GM18502 (cell line): ENCODE measurements at regions not wholly inside any gene's neighbourhood (a gene's known extent, or its start where the extent isn't known, plus 50 kb on each side); places are given as distances from the start of the nearest gene placed in this dataset.
"Not testable (repeated sequence)": the region's sequence is repeated elsewhere in the genome, so short reads cannot be mapped to it uniquely, and the experiment has no call there.

ENCODE experiments used
- ATAC-seq: cut with Tn5 transposase; IDR thresholded peaks from one replicate; pipeline ENCODE4 v1.9.1; 2021; ENCODE audit warnings: mild to moderate bottlenecking; ENCODE audit not compliant: unreplicated experiment, poor library complexity

GRCh38 chr6:169145991-169146501 is 107.6 kb downstream of the THBS2 start:
- ATAC-seq, result no peak

- ATAC-seq, result no peak
Observed at GRCh38 chr6:169145496-169145895, 108.2 kb downstream of the THBS2 start.

- no peak for ATAC-seq
Observed at GRCh38 chr6:169144356-169144755, 109.3 kb downstream of the THBS2 start.

- ATAC-seq, result no peak
Observed at GRCh38 chr6:169142538-169142844, 111.2 kb downstream of the THBS2 start.

GRCh38 chr6:169141671-169142537 is 111.7 kb downstream of the THBS2 start:
- ATAC-seq, result no peak

- ATAC-seq, result no peak
Observed at GRCh38 chr6:169140986-169141495, 112.6 kb downstream of the THBS2 start.

GRCh38 chr6:169139179-169139971 is 114.3 kb downstream of the THBS2 start:
- ATAC-seq, result no peak

GRCh38 chr6:169132352-169132940 is 121.2 kb downstream of the THBS2 start:
- ATAC-seq, result no peak

- no peak for ATAC-seq
Observed at GRCh38 chr6:169131390-169131789, 122.3 kb downstream of the THBS2 start.

GRCh38 chr6:169130113-169130512 is 123.5 kb downstream of the THBS2 start:
- ATAC-seq, result no peak

- ATAC-seq, result no peak
Observed at GRCh38 chr6:169121013-169121412, 132.6 kb downstream of the THBS2 start.

GRCh38 chr6:169119669-169120068 is 134.0 kb downstream of the THBS2 start:
- no peak for ATAC-seq

- no peak for ATAC-seq
Observed at GRCh38 chr6:169118346-169118830, 135.3 kb downstream of the THBS2 start.

- no peak for ATAC-seq
Observed at GRCh38 chr6:169117663-169118062, 136.0 kb downstream of the THBS2 start.

- no peak for ATAC-seq
Observed at GRCh38 chr6:169115632-169116031, 138.0 kb downstream of the THBS2 start.

- ATAC-seq, result not testable (repeated sequence)
Observed at GRCh38 chr6:169114632-169115031, 139.0 kb downstream of the THBS2 start.

GRCh38 chr6:169112483-169113320 is 140.9 kb downstream of the THBS2 start:
- peak; percentile 73 for ATAC-seq

- ATAC-seq, result no peak
Observed at GRCh38 chr6:169111203-169111602, 142.4 kb downstream of the THBS2 start.

- no peak for ATAC-seq
Observed at GRCh38 chr6:169109411-169110220, 144.0 kb downstream of the THBS2 start.
